GM18517 (cell line): ENCODE measurements at regions not wholly inside any gene's neighbourhood (a gene's known extent, or its start where the extent isn't known, plus 50 kb on each side); places are given as distances from the start of the nearest gene placed in this dataset.
"Not testable (repeated sequence)": the region's sequence is repeated elsewhere in the genome, so short reads cannot be mapped to it uniquely, and the experiment has no call there.

Experiments used
- ATAC-seq: cut with Tn5 transposase; IDR thresholded peaks from one replicate; pipeline ENCODE4 v1.9.1; 2021; ENCODE audit warnings: mild to moderate bottlenecking, moderate library complexity; ENCODE audit not compliant: unreplicated experiment

- no peak for ATAC-seq
Measured at GRCh38 chr5:4013106-4013898, 417.7 kb downstream of the IRX1 start.

DNA sequence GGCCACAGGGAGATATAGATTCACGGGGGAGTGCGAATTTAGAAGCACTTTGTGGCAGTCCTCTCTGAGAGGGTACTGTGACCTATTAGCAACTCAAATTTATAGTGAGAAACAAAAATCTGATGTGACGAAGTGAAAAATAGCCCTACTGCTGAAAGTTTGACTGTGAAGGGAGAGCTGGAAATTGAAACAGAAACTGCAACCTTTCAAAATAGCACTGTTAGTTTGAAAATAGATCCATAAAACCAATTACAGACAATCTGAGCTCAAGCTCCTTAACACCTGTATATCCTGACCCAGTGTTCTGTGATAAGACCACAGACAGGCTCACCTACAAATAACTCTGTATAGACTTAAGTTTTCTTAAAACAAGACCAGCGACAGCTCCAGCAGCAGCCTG lies 420.1 kb downstream of the IRX1 start:
- no peak for ATAC-seq

- ATAC-seq = no peak
Measured at GRCh38 chr5:4017076-4017803, 421.6 kb downstream of the IRX1 start.

- ATAC-seq = no peak
Measured at GRCh38 chr5:4018007-4018406, 422.4 kb downstream of the IRX1 start.

DNA sequence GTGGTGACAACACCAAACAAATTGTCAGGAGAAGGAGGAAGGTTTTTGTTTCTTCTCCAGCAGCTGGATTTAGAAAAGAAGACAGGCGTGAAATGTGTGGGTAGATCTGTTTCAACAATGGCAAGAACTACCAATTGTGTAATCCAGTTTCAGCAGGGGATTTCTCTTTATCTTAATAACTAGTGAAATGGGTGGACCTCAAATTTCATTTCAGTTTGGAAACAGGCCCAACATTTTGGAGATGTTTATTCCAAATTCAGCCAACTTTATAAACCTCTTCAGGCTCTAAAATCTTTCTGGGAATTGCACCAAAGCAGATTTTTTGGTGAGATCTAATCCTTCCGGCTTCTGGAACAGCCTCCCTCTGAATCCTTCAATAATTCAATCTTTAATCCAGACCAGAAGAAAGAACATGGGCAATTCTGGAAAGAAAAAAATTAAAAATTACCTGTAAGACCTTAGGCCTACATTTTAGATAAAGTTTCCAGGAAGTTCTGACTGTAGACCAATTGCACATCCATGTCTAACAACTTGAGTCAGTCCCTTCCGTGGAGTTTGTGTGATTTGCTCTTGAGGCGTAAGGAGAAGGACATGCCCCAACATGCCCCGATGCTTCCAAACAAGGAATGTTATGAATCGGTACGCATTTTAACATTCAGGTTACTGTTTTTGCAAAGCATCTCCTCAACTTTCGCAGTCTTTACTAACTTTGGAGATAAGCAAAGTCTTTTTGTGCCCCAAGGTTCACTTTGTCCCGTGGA lies 423.6 kb downstream of the IRX1 start:
- no peak for ATAC-seq

- ATAC-seq = no peak
Measured at GRCh38 chr5:4019841-4020240, 424.2 kb downstream of the IRX1 start.

DNA sequence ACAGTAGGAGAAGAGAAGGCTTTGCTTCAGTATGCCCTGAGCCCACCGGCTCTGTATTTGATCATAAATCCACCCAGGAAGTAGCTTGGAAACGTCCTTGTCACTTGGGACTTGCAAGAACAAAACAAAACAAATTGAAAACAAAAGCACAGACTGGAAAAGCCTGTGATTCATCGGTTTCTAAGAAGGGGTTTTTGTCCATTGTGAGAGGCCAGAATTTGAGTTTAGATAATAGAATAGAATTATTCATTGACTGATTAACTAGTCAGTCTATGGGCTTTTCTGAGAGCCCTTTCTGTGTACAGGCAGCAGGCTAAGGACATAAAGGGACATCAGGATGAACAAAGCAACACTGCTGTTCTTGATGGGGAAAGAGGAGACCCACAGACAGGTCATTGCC lies 424.8 kb downstream of the IRX1 start:
- no peak for ATAC-seq

DNA sequence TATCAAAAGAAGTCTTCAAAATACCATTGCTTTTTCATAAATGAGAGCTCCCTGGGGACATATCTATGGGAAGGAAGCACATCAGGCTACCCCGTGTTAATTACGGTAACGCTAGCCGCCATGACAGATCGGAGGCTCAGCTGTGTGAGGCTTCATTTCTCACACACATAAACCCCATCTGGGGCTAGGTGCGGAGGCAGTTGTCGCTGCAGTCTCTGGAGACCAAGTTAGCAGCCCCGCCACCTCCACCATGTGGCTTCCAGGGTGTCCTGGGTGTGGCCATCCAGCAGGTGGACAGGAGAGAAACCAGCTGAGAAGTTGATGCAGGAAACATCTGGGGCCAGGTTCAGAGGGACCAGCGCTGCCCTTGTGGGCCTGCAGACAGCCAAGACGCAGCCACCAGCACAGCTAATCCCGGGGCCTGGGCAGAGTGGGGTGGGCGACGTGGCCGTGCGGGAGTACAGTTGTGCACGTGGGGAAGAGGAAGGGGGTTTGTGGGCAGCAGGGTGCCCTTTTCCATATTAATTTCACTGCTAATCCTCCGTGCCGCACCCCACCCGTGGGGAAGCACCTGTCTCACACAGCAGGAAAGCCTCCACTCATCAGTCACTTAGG lies 426.5 kb downstream of the IRX1 start:
- no peak for ATAC-seq

DNA sequence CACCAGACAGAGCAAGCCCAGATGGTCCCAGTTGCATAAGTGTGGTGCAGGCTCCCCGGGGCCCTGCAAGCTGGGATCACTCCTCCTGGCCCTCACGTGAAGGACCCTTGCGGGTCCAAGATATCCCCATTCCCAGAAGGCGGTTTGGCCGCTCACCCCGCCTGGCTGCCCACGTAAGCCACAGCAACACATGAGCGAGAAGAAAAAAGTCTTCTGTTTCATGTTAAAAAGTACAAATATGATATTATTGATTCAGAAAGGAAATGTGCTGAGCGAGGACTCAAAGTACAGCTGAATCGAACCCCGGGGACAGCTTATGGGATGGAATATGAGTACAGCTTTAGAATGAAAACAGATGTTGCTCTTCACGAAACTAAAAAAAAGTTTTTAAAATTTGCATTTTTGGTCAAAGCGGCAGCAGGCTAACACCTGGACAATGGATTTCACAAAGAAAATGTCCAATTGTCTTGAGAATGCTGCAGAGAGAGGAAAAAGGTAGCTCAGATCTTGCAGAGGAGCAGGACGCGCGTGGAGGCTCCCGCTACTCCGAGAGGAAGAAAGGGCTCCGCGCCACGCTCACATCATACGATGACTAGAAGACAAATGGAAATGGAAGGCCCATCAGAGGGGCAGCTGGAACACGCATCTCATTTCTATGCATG lies 427.6 kb downstream of the IRX1 start:
- ATAC-seq = no peak

GRCh38 chr5:4023753-4024335 lies 428.2 kb downstream of the IRX1 start:
- ATAC-seq = no peak

- no peak for ATAC-seq
Measured at GRCh38 chr5:4027088-4027734, 431.6 kb downstream of the IRX1 start.

DNA sequence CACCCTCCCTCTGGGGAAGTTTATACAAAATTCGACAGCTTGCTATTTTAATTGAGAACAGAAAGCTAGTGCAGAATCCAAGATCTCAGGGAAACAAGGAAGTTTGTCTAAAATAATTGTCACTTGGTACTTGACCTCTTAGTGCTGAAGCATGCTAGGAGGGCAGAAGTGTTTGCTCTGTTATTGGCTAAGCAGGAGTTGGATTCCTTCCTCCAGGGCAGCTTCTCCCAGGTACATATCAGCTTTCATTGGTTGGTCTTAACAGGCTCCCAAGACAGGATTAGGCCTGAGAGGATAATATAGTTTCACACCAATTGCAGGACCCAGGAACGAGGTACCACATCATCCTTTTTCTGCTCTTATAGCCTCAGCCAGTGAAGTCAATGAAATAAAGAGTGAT lies 432.8 kb downstream of the IRX1 start:
- no peak for ATAC-seq

- ATAC-seq = not testable (repeated sequence)
Measured at GRCh38 chr5:4033546-4033945, 437.9 kb downstream of the IRX1 start.

DNA sequence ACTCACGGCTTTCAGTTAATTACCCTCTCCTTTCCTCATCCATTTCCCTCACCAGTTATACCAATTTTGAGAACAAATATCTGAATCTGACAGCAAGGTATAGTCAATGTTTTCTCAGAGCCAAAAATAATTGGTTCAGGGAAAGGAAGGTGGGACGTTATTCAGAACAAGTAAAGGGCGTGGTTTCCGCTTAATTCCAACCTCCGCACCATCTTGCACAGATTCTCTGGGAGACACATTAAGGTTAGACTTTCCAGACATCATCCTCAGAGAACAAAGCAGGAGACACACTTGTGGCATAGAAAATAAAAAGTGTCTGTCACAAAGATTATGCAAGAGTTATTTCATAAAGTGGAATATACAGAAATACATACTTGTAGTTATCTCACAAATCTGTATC lies 441.2 kb downstream of the IRX1 start:
- no peak for ATAC-seq

DNA sequence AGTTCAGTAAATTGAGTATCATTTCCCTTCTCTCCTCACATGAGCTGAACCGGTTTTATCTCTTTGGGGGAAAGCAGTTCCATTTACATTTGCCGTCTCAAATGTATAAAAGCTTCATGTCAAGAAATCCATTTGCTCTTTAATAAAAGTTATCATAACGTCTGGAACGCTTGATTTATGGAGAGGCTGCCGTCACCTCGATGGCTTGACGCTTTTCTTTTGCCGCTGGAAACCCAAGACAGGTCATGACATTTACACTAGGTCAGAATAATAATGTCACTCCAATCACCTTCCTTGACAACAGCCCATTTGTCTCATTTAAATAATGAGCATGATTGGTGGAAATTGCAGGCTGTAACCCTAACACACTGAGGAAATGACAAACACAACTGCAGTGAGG lies 443.4 kb downstream of the IRX1 start:
- ATAC-seq = no peak

DNA sequence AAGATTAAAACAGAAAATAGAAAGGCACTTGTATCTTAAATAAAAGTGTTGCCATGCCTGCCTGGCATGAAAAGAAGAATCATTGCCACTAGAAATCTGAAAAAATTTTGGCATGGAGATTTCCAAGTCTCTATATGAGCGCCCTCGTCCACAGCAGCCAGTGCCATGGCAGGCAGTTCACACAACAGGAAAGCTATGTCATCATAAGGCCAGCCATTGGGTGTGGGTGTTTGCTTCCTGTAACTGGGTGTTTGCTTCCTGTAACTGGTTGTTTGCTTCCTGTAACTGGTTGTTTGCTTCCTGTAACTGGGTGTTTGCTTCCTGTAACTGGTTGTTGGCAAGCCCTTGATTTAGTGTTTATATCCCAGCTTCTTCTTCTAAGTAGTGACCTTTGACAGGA lies 446.7 kb downstream of the IRX1 start:
- ATAC-seq = no peak

- ATAC-seq = no peak
Measured at GRCh38 chr5:4043135-4043534, 447.5 kb downstream of the IRX1 start.

DNA sequence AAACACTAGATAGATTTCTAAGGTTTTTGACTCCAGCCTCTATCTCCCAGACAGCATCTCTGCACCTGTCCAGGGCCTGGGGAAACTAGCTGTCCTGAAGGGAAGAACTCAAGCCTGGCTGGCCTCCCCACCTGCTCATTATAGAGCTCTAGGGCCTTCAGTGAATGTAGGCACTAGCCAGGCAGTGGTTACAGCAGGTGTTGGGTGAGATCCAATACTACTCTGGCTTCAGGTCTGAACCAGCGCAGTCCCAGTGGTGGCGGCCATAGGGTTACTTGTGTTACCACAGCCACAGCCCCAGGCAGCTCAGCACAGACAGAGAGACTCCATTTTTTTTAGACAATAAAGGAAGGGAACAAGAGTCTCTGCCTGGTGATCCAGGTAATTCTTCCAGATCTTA lies 449.2 kb downstream of the IRX1 start:
- no peak for ATAC-seq

DNA sequence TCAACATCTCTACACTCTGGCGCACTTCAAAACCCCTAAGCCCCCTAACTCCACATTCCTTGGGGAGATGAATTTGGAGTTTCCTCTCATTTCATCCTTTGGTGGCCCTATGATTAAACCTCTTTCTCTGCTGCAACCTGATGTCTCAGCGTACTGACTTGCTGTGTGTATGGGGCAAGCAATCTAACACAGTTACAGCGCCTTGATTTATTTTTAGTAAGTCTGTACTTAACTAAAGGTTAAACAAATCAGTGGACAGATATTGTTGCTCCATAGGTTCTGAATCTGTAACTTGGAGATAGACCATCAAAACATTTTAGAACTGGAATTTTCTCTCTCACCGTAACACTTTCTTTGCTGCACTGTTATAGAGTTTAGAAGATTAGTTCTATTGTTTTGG lies 452.8 kb downstream of the IRX1 start:
- ATAC-seq = no peak

GRCh38 chr5:4050203-4050602 lies 454.6 kb downstream of the IRX1 start:
- ATAC-seq = no peak
